Thoracic aorta (tissue), 2 donors: ENCODE measurements at regions not wholly inside any gene's neighbourhood (a gene's known extent, or its start where the extent isn't known, plus 50 kb on each side); places are given as distances from the start of the nearest gene placed in this dataset.

ENCODE experiments used
- ATAC-seq: fragments of 150-250 bp; one replicate; pipeline ENCODE4 v1.8.0; 2017; ENCODE audit warnings: low read depth; ENCODE audit not compliant: insufficient number of reproducible peaks, low FRiP score
- DNase-seq: peaks from one replicate; pipeline ENCODE4 v3.0.0-alpha.2; 2020; ENCODE audit warnings: low spot score
- H3K27ac ChIP-seq, 2 donors: fragments of 200-600 bp; sonication (generic); 1 replicate in 1 of 2; 2 replicates in 1 of 2; pipeline ENCODE4 v1.5.1; 2016; ENCODE audit warnings: mild to moderate bottlenecking in 2 of 2, moderate library complexity in 2 of 2
- H3K27me3 ChIP-seq: fragments of 200-600 bp; sonication (generic); replicated peaks from 2 replicates; pipeline ENCODE4 v1.6.0; 2016; ENCODE audit warnings: mild to moderate bottlenecking; ENCODE audit not compliant: insufficient read depth
- H3K36me3 ChIP-seq: fragments of 200-600 bp; sonication (generic); one replicate; pipeline ENCODE4 v1.5.1; 2016
- H3K4me1 ChIP-seq, 2 donors: fragments of 200-600 bp; sonication (generic); 1 replicate in 1 of 2; 2 replicates in 1 of 2; pipeline versions ENCODE4 v1.5.1 to v1.6.0; 2016; ENCODE audit warnings: low read depth in 2 of 2, mild to moderate bottlenecking in 1 of 2; ENCODE audit not compliant: control insufficient read depth in 1 of 2
- H3K4me3 ChIP-seq: fragments of 200-600 bp; sonication (generic); 2 replicates; pipeline ENCODE4 v1.5.1; 2016; ENCODE audit warnings: mild to moderate bottlenecking
- H3K9me3 ChIP-seq: fragments of 200-600 bp; sonication (generic); 2 replicates; pipeline ENCODE4 v1.5.1; 2016
- TF ChIP-seq, protein P1 (sequence below): fragments of 200-600 bp; sonication (generic); IDR thresholded peaks from one replicate; pipeline ENCODE4 v1.5.1; 2019; ENCODE audit warnings: antibody characterized with exemption

DNA sequence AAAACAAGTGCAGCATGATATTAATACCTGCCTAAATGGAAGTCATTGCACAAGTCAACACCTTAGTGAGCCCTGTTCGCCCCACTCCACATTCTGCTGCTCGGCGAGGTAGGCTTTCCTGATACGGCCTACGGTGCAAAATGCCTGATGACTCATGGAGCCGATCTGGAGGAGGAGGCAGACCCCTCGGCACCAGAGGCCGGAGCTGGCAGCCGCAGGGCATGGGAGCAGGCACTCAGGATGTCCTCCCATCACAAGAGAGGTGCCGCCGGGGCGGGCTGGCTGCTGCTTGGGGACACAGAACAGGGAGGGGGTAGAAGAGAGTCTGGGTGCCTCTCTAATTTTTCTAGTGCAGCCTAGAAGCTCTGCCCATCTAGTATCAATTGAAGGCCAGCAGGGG lies 418.5 kb upstream of the MGMT start:
- TF ChIP-seq, protein P1, sequence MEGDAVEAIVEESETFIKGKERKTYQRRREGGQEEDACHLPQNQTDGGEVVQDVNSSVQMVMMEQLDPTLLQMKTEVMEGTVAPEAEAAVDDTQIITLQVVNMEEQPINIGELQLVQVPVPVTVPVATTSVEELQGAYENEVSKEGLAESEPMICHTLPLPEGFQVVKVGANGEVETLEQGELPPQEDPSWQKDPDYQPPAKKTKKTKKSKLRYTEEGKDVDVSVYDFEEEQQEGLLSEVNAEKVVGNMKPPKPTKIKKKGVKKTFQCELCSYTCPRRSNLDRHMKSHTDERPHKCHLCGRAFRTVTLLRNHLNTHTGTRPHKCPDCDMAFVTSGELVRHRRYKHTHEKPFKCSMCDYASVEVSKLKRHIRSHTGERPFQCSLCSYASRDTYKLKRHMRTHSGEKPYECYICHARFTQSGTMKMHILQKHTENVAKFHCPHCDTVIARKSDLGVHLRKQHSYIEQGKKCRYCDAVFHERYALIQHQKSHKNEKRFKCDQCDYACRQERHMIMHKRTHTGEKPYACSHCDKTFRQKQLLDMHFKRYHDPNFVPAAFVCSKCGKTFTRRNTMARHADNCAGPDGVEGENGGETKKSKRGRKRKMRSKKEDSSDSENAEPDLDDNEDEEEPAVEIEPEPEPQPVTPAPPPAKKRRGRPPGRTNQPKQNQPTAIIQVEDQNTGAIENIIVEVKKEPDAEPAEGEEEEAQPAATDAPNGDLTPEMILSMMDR: no peak
- no peak for DNase-seq
- Histone ChIP-seq H3K27me3 (no peaks in the 10 kb centered on the region), H3K27ac (no peak overlapping the region), H3K9me3 (no peaks in the 10 kb centered on the region), H3K4me3 (no peak overlapping the region), H3K4me1 (peaks cover 11 to 15% of the 10 kb centered on the region in 2 donors), H3K36me3 (no peaks in the 10 kb centered on the region)
- no peak for ATAC-seq

DNA sequence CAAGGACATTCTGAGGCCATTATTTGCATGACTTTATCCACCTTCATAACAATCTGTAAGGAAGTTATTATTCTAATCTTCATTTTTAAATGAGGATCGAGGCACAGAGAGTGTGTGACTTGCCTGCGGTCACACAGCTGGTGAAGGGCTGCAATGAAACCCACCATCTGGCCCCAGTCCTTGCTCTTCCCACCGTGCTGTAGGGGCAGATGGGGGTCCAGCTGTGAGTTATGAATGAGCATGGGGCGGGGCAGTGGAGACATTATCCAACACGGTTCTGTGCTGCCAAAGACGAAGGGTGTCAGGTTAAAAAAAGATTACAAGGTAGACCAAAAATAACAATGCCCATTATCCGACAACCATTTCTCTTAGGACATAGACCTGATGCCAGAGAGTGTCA lies 417.5 kb upstream of the MGMT start:
- no peak for ATAC-seq
- Histone ChIP-seq H3K4me1 (peaks cover 11 to 15% of the 10 kb centered on the region in 2 donors), H3K9me3 (no peaks in the 10 kb centered on the region)

DNA sequence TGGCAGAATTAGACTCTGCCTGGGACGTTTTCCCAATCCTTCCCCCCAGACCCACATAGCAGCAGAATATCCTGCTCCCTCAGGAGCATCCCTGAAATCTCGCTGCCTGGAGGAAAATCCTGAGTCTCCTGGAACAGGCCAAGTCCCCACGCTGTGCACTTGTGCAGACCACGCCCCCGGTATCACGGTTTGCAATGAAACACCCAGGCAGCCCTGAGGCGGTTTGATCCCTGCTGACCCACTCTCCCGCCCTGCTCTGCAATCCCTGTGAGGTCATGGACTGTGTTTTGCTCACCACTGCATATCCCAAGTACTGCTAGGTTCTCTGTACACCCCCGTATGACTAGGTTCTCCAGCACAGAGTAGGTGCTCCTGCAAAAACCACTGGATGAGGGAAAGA lies 411.8 kb upstream of the MGMT start:
- ATAC-seq: no peak
- no peaks in the 10 kb centered on the region for H3K4me1 ChIP-seq
- no peaks in the 10 kb centered on the region for H3K36me3 ChIP-seq
- H3K27me3 ChIP-seq: no peaks in the 10 kb centered on the region
- H3K27ac ChIP-seq: no peak overlapping the region
- TF ChIP-seq, protein P1: no peak
- H3K4me3 ChIP-seq: no peak overlapping the region
- DNase-seq: no peak
- no peaks in the 10 kb centered on the region for H3K9me3 ChIP-seq

More for the DNA sequence above, 417.5 kb upstream of the MGMT start:
- TF ChIP-seq, protein P1: no peak
- no peak overlapping the region for H3K4me3 ChIP-seq
- no peaks in the 10 kb centered on the region for H3K27me3 ChIP-seq
- DNase-seq: no peak
- no peaks in the 10 kb centered on the region for H3K36me3 ChIP-seq
- no peak overlapping the region for H3K27ac ChIP-seq

DNA sequence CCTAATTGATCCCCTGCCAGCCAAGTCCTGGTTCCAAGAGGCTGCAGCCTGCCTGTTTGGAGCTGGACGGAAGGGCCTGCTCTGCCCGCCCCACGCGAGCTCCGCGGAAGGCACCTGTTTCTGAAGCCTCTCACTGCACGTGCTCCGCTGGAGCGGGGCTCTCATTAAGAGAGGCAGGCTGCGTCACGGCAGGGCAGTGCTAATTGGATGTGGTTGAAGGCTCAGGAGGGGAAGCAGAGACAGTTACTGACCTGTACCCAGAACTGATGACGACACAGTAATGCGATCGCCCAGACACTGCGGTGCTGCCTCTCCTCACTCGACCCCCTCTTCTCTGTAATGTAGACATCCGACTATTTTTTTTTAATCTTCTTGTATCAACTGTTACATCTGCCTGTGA lies 411.1 kb upstream of the MGMT start:
- DNase-seq (no peak), ATAC-seq (no peak)
- H3K27me3 ChIP-seq: no peaks in the 10 kb centered on the region
- TF ChIP-seq, protein P1: no peak
- H3K27ac ChIP-seq: no peak overlapping the region
- no peak overlapping the region for H3K4me3 ChIP-seq
- no peaks in the 10 kb centered on the region for H3K4me1 ChIP-seq
- no peaks in the 10 kb centered on the region for H3K36me3 ChIP-seq
- H3K9me3 ChIP-seq: no peaks in the 10 kb centered on the region

DNA sequence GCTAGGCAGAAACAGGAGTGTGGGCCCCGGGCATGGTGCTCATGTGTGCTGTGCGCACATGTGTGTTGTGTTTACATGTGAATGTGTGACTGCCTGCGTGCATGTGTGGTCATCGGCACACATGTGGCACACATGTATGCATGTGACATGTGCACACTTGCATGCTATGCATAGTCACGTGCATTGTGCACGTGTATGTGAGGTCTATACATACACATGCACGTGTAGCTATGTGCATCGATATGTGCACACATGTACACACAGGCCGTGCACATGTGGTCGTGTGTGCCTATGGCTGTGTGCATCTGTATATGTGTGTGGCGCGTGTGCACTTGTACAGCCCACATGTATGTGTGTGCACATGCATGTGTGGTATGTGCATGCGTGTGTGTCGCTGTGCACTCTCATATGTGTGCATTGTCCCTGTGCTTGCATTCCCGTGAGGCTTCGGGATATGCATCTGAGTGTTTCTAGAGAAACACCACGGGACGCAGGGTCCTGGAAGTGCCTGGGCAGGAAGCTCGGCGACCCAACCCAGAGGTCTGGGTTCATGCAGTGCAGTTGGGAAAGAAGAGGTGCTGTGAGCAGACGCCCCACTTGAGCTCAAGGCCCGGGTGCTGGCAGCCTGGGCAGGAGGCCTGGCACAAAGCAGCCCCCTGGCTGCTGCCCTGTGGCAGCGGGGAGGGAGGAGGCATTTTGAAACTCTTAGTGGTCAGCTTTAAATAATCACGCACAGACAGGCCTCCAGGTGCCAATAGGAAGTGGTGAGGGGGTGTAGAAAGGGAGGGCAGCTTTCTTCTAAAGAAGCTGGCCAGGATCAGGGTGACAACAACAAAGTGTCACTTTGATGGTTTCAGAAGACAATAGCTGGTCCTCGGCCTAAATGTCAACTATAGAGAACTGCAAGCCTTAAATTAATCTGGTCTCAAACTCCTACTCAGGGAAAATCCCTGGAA lies 410.0 kb upstream of the MGMT start:
- DNase-seq: no peak
- H3K27me3 ChIP-seq: no peaks in the 10 kb centered on the region
- no peak for ATAC-seq

More for the DNA sequence above, 410.0 kb upstream of the MGMT start:
- no peaks in the 10 kb centered on the region for H3K36me3 ChIP-seq
- H3K27ac ChIP-seq: no peak overlapping the region
- TF ChIP-seq, protein P1: no peak
- H3K9me3 ChIP-seq: no peaks in the 10 kb centered on the region
- no peaks in the 10 kb centered on the region for H3K4me1 ChIP-seq
- H3K4me3 ChIP-seq: no peak overlapping the region
